GM12878 (cell line): ENCODE measurements at regions not wholly inside any gene's neighbourhood (a gene's known extent, or its start where the extent isn't known, plus 50 kb on each side); places are given as distances from the start of the nearest gene placed in this dataset.

ENCODE experiments used
- ATAC-seq: fragments of 200-7000 bp; cut with Tn5 transposase; 3 replicates; pipeline ENCODE4 v1.9.1; 2020; ENCODE audit warnings: mild to moderate bottlenecking, moderate library complexity
- BruUV-seq: library from RNA; stranded (reverse); fragments of 400-500 nt; replicated peaks from 2 replicates; lab custom pipeline; 2021; lab: Mats Ljungman, UMichigan
- CTCF ChIA-PET: fragments of 300-600 bp; sonication (Branson Sonifier 250); formaldehyde crosslinking; extraction: SDS; loops from one replicate; lab custom pipeline; 2021; ENCODE audit warnings: inconsistent platforms; lab: Yijun Ruan, JAX
- POLR2A ChIA-PET: fragments of 350-600 bp; formaldehyde crosslinking; extraction: SDS; loops from one replicate; lab custom pipeline; 2021; ENCODE audit warnings: inconsistent platforms; lab: Charles Lee
- RAD21 ChIA-PET: fragments of 300-600 bp; sonication (Branson Sonifier 250); formaldehyde crosslinking; loops from one replicate; lab custom pipeline; 2023; ENCODE audit warnings: antibody characterized with exemption; ENCODE audit not compliant: unreplicated experiment; lab: Charles Lee
- SMC1A ChIA-PET: fragments of 300-600 bp; sonication (Branson Sonifier 250); formaldehyde crosslinking; loops from one replicate; lab custom pipeline; 2023; ENCODE audit not compliant: unreplicated experiment, uncharacterized antibody; lab: Charles Lee
- DNase-seq: peaks from one replicate; pipeline ENCODE4 v3.0.0-alpha.2; 2011; ENCODE audit warnings: low read depth, low spot score
- FAIRE-seq: peaks from 3 replicates; lab custom pipeline; 2011; peaks lifted over from hg19 to GRCh38; lab: Jason Lieb, UNC
- H2AFZ ChIP-seq: 2 replicates; pipeline ENCODE4 v1.6.0; 2011; ENCODE audit warnings: low read depth, low read length, control low read depth; ENCODE audit not compliant: control insufficient read depth
- H3K27ac ChIP-seq: 2 replicates; pipeline ENCODE4 v1.5.1; 2011; ENCODE audit warnings: control low read depth; ENCODE audit not compliant: control insufficient read depth, insufficient read depth
- H3K27me3 ChIP-seq, 2 experiments: replicated peaks in 1 of 2; 2 replicates each; pipeline versions ENCODE4 v1.6.0 to v1.6.1; 2011; ENCODE audit warnings: low read length in 1 of 2; ENCODE audit not compliant: control insufficient read depth in 2 of 2, insufficient read depth in 2 of 2
- H3K36me3 ChIP-seq, 2 experiments: 2 replicates each; pipeline ENCODE4 v1.5.1; 2011; ENCODE audit warnings: low read length in 1 of 2; ENCODE audit not compliant: control insufficient read depth in 2 of 2, insufficient read depth in 2 of 2
- H3K4me1 ChIP-seq: 2 replicates; pipeline ENCODE4 v1.6.1; 2011; ENCODE audit warnings: mild to moderate bottlenecking, low read length, moderate library complexity, mixed read lengths; ENCODE audit not compliant: control insufficient read depth, insufficient read depth
- H3K4me2 ChIP-seq: 2 replicates; pipeline ENCODE4 v1.6.0; 2011; ENCODE audit warnings: control low read depth; ENCODE audit not compliant: control insufficient read depth, insufficient read depth
- H3K4me3 ChIP-seq: fragments of 200-600 bp; sonication (generic); 2 replicates; pipeline ENCODE4 v1.5.1; 2016
- H3K79me2 ChIP-seq: 2 replicates; pipeline ENCODE4 v1.6.0; 2011; ENCODE audit warnings: low read length; ENCODE audit not compliant: control insufficient read depth, insufficient read depth
- H3K9ac ChIP-seq: 2 replicates; pipeline ENCODE4 v1.8.0; 2011; ENCODE audit warnings: low read length, control low read depth, mixed read lengths; ENCODE audit not compliant: control insufficient read depth, insufficient read depth
- H3K9me3 ChIP-seq: replicated peaks from 3 replicates; pipeline ENCODE4 v1.5.1; 2011; ENCODE audit warnings: mild to moderate bottlenecking, low read length; ENCODE audit not compliant: control insufficient read depth, insufficient read depth
- H4K20me1 ChIP-seq: 2 replicates; pipeline ENCODE4 v1.6.0; 2011; ENCODE audit not compliant: control insufficient read depth, insufficient read depth
- EGR1 ChIP-seq, 2 experiments: IDR thresholded peaks; 1 replicate in 1 of 2; 2 replicates in 1 of 2; pipeline ENCODE4 v1.6.1; 2011 to 2012; ENCODE audit warnings: low read depth in 2 of 2, low read length in 2 of 2, borderline replicate concordance in 1 of 2, mild to moderate bottlenecking in 1 of 2, moderate library complexity in 1 of 2
- GABPA ChIP-seq: IDR thresholded peaks from 2 replicates; pipeline ENCODE4 v1.6.1; 2014; ENCODE audit warnings: antibody characterized with exemption, low read depth, mild to moderate bottlenecking, inconsistent platforms
- KDM1A ChIP-seq: fragments of 200-600 bp; sonication (generic); IDR thresholded peaks from 2 replicates; pipeline ENCODE4 v1.6.1; 2016; ENCODE audit warnings: borderline replicate concordance
- MYB ChIP-seq: fragments of 150-350 bp; IDR thresholded peaks from 2 replicates; pipeline ENCODE4 v1.6.1; 2014; ENCODE audit warnings: mild to moderate bottlenecking, low read depth, low read length, borderline replicate concordance
- NR2C2 ChIP-seq: IDR thresholded peaks from 2 replicates; pipeline ENCODE4 v1.6.1; 2011; ENCODE audit warnings: borderline replicate concordance, low read depth; ENCODE audit not compliant: control insufficient read depth, insufficient read length
- PBX3 ChIP-seq: IDR thresholded peaks from 2 replicates; pipeline ENCODE4 v1.6.1; 2011; ENCODE audit warnings: mild to moderate bottlenecking, low read depth, low read length, moderate library complexity; ENCODE audit not compliant: insufficient replicate concordance
- RFX5 ChIP-seq: IDR thresholded peaks from 2 replicates; pipeline ENCODE4 v1.6.1; 2011; ENCODE audit warnings: low read depth, low read length, improper control_type of control experiment
- SIN3A ChIP-seq: IDR thresholded peaks from 2 replicates; pipeline ENCODE4 v1.6.1; 2012; ENCODE audit warnings: low read depth, low read length, improper control_type of control experiment
- STAT1 ChIP-seq: fragments of 450-650 bp; conservative IDR thresholded peaks from 2 replicates; pipeline ENCODE4 v1.6.1; 2014; ENCODE audit warnings: antibody characterized with exemption, mild to moderate bottlenecking
- SUPT20H ChIP-seq: IDR thresholded peaks from 2 replicates; pipeline ENCODE4 v1.6.1; 2011; ENCODE audit warnings: low read depth, mild to moderate bottlenecking, low read length, moderate library complexity, borderline replicate concordance; ENCODE audit not compliant: control insufficient read depth
- TAF1 ChIP-seq: IDR thresholded peaks from 2 replicates; pipeline ENCODE4 v1.6.1; 2011; ENCODE audit warnings: mild to moderate bottlenecking, low read depth, low read length, borderline replicate concordance
- ZBED1 ChIP-seq: IDR thresholded peaks from 2 replicates; pipeline ENCODE4 v1.6.1; 2016; ENCODE audit warnings: borderline replicate concordance
- ZSCAN29 ChIP-seq: fragments of 450-650 bp; IDR thresholded peaks from 2 replicates; pipeline ENCODE4 v1.6.1; 2017; ENCODE audit warnings: mild to moderate bottlenecking, moderate library complexity
- WGBS: methylation state at CpG from one replicate; pipeline ENCODE4 v1.1.6; 2016; ENCODE audit warnings: low lambda C conversion rate; ENCODE audit not compliant: insufficient replicate concordance, insufficient coverage; ENCODE audit errors: missing lambda C conversion rate; 5-methylcytosine and 5-hydroxymethylcytosine counted together
- in situ Hi-C: fragments of 300-500 bp; cut with MboI; formaldehyde crosslinking; loops from 9 replicates; pipeline ENCODE4 v1.14.3; 2018; ENCODE audit warnings: mixed read lengths
- intact Hi-C: fragments of 100-400 bp; cut with micrococcal nuclease; formaldehyde crosslinking; loops from one replicate; pipeline ENCODE4 v1.14.2; 2022; ENCODE audit not compliant: unreplicated experiment
- TF ChIP-seq, protein P1 (sequence below): fragments of 450-650 bp; IDR thresholded peaks from 2 replicates; pipeline ENCODE4 v1.6.1; 2016; ENCODE audit warnings: mild to moderate bottlenecking
- TF ChIP-seq, protein P2 (sequence below): IDR thresholded peaks from 2 replicates; pipeline ENCODE4 v1.6.1; 2012; ENCODE audit warnings: low read depth, low read length, improper control_type of control experiment

- no peak for ATAC-seq
Measured at GRCh38 chr5:4804691-4805360, 335.3 kb upstream of the ADAMTS16 start.

GRCh38 chr5:4815002-4815401 lies 325.1 kb upstream of the ADAMTS16 start:
- ChIA-PET POLR2A (no interaction called here), SMC1A (no interaction called here)

More at GRCh38 chr5:4804691-4805360, 335.3 kb upstream of the ADAMTS16 start:
- no peak for DNase-seq
- in situ Hi-C loops: no loop called here
- H3K27ac ChIP-seq: no peak overlapping the region
- 10% methylated on average over 12 of the region's 12 CpGs for WGBS
- H3K27me3 ChIP-seq: no peaks in the 10 kb centered on the region
- no peak overlapping the region for H3K4me2 ChIP-seq
- no peaks in the 10 kb centered on the region for H3K9me3 ChIP-seq
- H2AFZ ChIP-seq: no peak overlapping the region
- no peak overlapping the region for H3K9ac ChIP-seq
- ChIA-PET SMC1A (no interaction called here), RAD21 (no interaction called here), CTCF (no interaction called here), POLR2A (no interaction called here)
- H3K79me2 ChIP-seq: no peaks in the 10 kb centered on the region
- no TSS peak for BruUV-seq
- TF ChIP-seq EGR1 (IDR thresholded peaks at IDR 0.05; ENCODE audit: borderline replicate concordance in 1 of 2, low read depth in 2 of 2, low read length in 2 of 2): no peak
- no peak for TF ChIP-seq NR2C2
- TF ChIP-seq KDM1A: no peak
- TF ChIP-seq ZSCAN29: no peak
- TF ChIP-seq GABPA: no peak
- TF ChIP-seq MYB: no peak
- TF ChIP-seq TAF1: no peak
- no peak for TF ChIP-seq ZBED1
- no peak overlapping the region for H3K4me3 ChIP-seq
- no peaks in the 10 kb centered on the region for H3K4me1 ChIP-seq
- H4K20me1 ChIP-seq: no peaks in the 10 kb centered on the region
- no peak for FAIRE-seq
- H3K36me3 ChIP-seq: no peaks in the 10 kb centered on the region
- intact Hi-C loops: no loop called here

More at GRCh38 chr5:4815002-4815401, 325.1 kb upstream of the ADAMTS16 start:
- no TSS peak for BruUV-seq
- Histone ChIP-seq H4K20me1 (no peaks in the 10 kb centered on the region), H3K4me1 (no peaks in the 10 kb centered on the region), H3K36me3 (no peaks in the 10 kb centered on the region), H2AFZ (no peak overlapping the region)
- in situ Hi-C loops: no loop called here
- intact Hi-C loops: no loop called here
- RAD21 ChIA-PET: no interaction called here
- no peak for TF ChIP-seq PBX3
- TF ChIP-seq SUPT20H: no peak
- TF ChIP-seq RFX5: no peak
- no peak for TF ChIP-seq TAF1
- TF ChIP-seq, protein P1, sequence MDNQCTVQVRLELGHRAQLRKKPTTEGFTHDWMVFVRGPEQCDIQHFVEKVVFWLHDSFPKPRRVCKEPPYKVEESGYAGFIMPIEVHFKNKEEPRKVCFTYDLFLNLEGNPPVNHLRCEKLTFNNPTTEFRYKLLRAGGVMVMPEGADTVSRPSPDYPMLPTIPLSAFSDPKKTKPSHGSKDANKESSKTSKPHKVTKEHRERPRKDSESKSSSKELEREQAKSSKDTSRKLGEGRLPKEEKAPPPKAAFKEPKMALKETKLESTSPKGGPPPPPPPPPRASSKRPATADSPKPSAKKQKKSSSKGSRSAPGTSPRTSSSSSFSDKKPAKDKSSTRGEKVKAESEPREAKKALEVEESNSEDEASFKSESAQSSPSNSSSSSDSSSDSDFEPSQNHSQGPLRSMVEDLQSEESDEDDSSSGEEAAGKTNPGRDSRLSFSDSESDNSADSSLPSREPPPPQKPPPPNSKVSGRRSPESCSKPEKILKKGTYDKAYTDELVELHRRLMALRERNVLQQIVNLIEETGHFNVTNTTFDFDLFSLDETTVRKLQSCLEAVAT: no peak
- TF ChIP-seq, protein P2, sequence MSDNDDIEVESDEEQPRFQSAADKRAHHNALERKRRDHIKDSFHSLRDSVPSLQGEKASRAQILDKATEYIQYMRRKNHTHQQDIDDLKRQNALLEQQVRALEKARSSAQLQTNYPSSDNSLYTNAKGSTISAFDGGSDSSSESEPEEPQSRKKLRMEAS: no peak
- TF ChIP-seq STAT1: no peak
- TF ChIP-seq SIN3A: no peak
- TF ChIP-seq, all 136 proteins: peak for 0
- H3K4me2 ChIP-seq: no peak overlapping the region
- H3K79me2 ChIP-seq: no peaks in the 10 kb centered on the region
- no peak overlapping the region for H3K4me3 ChIP-seq
- DNase-seq (no peak), FAIRE-seq (no peak), ATAC-seq (no peak)
- no peak overlapping the region for H3K27ac ChIP-seq
- no peaks in the 10 kb centered on the region for H3K27me3 ChIP-seq
- CTCF ChIA-PET: no interaction called here
- 0% methylated on average over 3 of the region's 3 CpGs for WGBS
- no peak overlapping the region for H3K9ac ChIP-seq
- H3K9me3 ChIP-seq: no peaks in the 10 kb centered on the region
